ENCODE measurements at regions not wholly inside any gene's neighbourhood (a gene's known extent, or its start where the extent isn't known, plus 50 kb on each side); places are given as distances from the start of the nearest gene placed in this dataset.

GRCh38 chr11:121841487-121842191 is 274.4 kb downstream of the BLID start:
- H3K4me3 ChIP-seq = no peak overlapping the region
- no peak for DNase-seq (ENCODE audit: low spot score)
- no peak overlapping the region for H3K27ac ChIP-seq
- H3K27me3 ChIP-seq (replicated peaks; ENCODE audit: insufficient read depth) = no peaks in the 10 kb centered on the region
- TF ChIP-seq POLR2A (IDR thresholded peaks at IDR 0.05) = no peak
- no peak for TF ChIP-seq POLR2AphosphoS5 (IDR thresholded peaks at IDR 0.05)
- TF ChIP-seq CTCF (IDR thresholded peaks at IDR 0.05) = no peak
- H3K36me3 ChIP-seq = no peaks in the 10 kb centered on the region
- WGBS = 46% methylated on average over 5 of the region's 5 CpGs
- H3K9me3 ChIP-seq = no peaks in the 10 kb centered on the region
- intact Hi-C loops (cut with DNase I) = no loop called here
- H3K4me1 ChIP-seq (replicated peaks) = no peaks in the 10 kb centered on the region

GRCh38 chr11:121839781-121840180 is 276.2 kb downstream of the BLID start:
- intact Hi-C loops (cut with DNase I) = no loop called here
- no peak overlapping the region for H3K4me3 ChIP-seq
- 96% methylated on average over 1 of the region's 1 CpG for WGBS
- H3K27me3 ChIP-seq (replicated peaks; ENCODE audit: insufficient read depth) = no peaks in the 10 kb centered on the region
- H3K27ac ChIP-seq = no peak overlapping the region
- TF ChIP-seq POLR2A (IDR thresholded peaks at IDR 0.05) (no peak), POLR2AphosphoS5 (IDR thresholded peaks at IDR 0.05) (no peak), CTCF (IDR thresholded peaks at IDR 0.05) (no peak)
- no peak for DNase-seq (ENCODE audit: low spot score)
- H3K9me3 ChIP-seq = no peaks in the 10 kb centered on the region
- no peaks in the 10 kb centered on the region for H3K36me3 ChIP-seq
- no peaks in the 10 kb centered on the region for H3K4me1 ChIP-seq (replicated peaks)

GRCh38 chr11:121838571-121838970 is 277.4 kb downstream of the BLID start:
- intact Hi-C loops (cut with DNase I) = no loop called here
- Histone ChIP-seq H3K27ac (no peak overlapping the region), H3K9me3 (no peaks in the 10 kb centered on the region), H3K36me3 (no peaks in the 10 kb centered on the region), H3K27me3 (replicated peaks; ENCODE audit: insufficient read depth) (no peaks in the 10 kb centered on the region), H3K4me1 (replicated peaks) (no peaks in the 10 kb centered on the region), H3K4me3 (no peak overlapping the region)
- TF ChIP-seq POLR2AphosphoS5 (IDR thresholded peaks at IDR 0.05) = no peak
- TF ChIP-seq CTCF (IDR thresholded peaks at IDR 0.05) = no peak
- no peak for TF ChIP-seq POLR2A (IDR thresholded peaks at IDR 0.05)
- DNase-seq (ENCODE audit: low spot score) = no peak
- 57% methylated on average over 1 of the region's 1 CpG for WGBS

- intact Hi-C loops (cut with DNase I) = no loop called here
- DNase-seq (ENCODE audit: low spot score) = no peak
- H3K27ac ChIP-seq = no peak overlapping the region
- no peaks in the 10 kb centered on the region for H3K4me1 ChIP-seq (replicated peaks)
- TF ChIP-seq POLR2AphosphoS5 (IDR thresholded peaks at IDR 0.05) (no peak), CTCF (IDR thresholded peaks at IDR 0.05) (no peak), POLR2A (IDR thresholded peaks at IDR 0.05) (no peak)
- no peaks in the 10 kb centered on the region for H3K9me3 ChIP-seq
- H3K36me3 ChIP-seq = no peaks in the 10 kb centered on the region
- no peak overlapping the region for H3K4me3 ChIP-seq
- H3K27me3 ChIP-seq (replicated peaks; ENCODE audit: insufficient read depth) = no peaks in the 10 kb centered on the region
Observed at GRCh38 chr11:121833970-121834369, 282.0 kb downstream of the BLID start.

- intact Hi-C loops (cut with DNase I) = no loop called here
- DNase-seq (ENCODE audit: low spot score) = no peak
- no peak overlapping the region for H3K4me3 ChIP-seq
- H3K27me3 ChIP-seq (replicated peaks; ENCODE audit: insufficient read depth) = no peaks in the 10 kb centered on the region
- WGBS = 30% methylated on average over 2 of the region's 2 CpGs
- H3K27ac ChIP-seq = no peak overlapping the region
- TF ChIP-seq POLR2AphosphoS5 (IDR thresholded peaks at IDR 0.05) (no peak), POLR2A (IDR thresholded peaks at IDR 0.05) (no peak), CTCF (IDR thresholded peaks at IDR 0.05) (no peak)
- no peaks in the 10 kb centered on the region for H3K4me1 ChIP-seq (replicated peaks)
- H3K36me3 ChIP-seq = no peaks in the 10 kb centered on the region
- H3K9me3 ChIP-seq = no peaks in the 10 kb centered on the region
Observed at GRCh38 chr11:121829159-121829643, 286.8 kb downstream of the BLID start.
